ENCODE measurements at regions not wholly inside any gene's neighbourhood (a gene's known extent, or its start where the extent isn't known, plus 50 kb on each side); places are given as distances from the start of the nearest gene placed in this dataset.

- Histone ChIP-seq H3K9ac (ENCODE audit: low read length in 3 of 3) (no peak overlapping the region), H3K27ac (ENCODE audit: low read depth in 2 of 2, low read length in 2 of 2) (no peak overlapping the region)
- FAIRE-seq, result no peak
These were observed 125.3 kb upstream of the SPRED1 start for GRCh38 chr15:38127306-38127771.

GRCh38 chr15:38128341-38128781, 124.3 kb upstream of the SPRED1 start:
- DNase-seq (no peak), FAIRE-seq (peak; percentile 23)
- H3K9ac ChIP-seq (ENCODE audit: low read length in 3 of 3), result no peak overlapping the region

More at GRCh38 chr15:38127306-38127771, 125.3 kb upstream of the SPRED1 start:
- Histone ChIP-seq H3K4me3 (ENCODE audit: low read length in 3 of 3) (no peak overlapping the region), H3K9me3 (ENCODE audit: control insufficient read depth in 2 of 3, insufficient read depth in 1 of 3, low read length in 3 of 3) (no peaks in the 10 kb centered on the region), H3K27me3 (ENCODE audit: control insufficient read depth, insufficient read depth, low read length) (no peaks in the 10 kb centered on the region), H3K36me3 (ENCODE audit: control insufficient read depth in 2 of 3, insufficient read depth in 3 of 3, low read length in 3 of 3) (no peaks in the 10 kb centered on the region), H3K4me1 (ENCODE audit: control insufficient read depth in 2 of 3, insufficient read depth in 2 of 3, low read depth in 1 of 3, low read length in 3 of 3) (peaks cover 0 to 3% (median 0%) of the 10 kb centered on the region in 3 donors)
- intact Hi-C loops (cut with DNase I), result no loop called here
- no peak for TF ChIP-seq CTCF (IDR thresholded peaks at IDR 0.05; ENCODE audit: borderline replicate concordance, extremely low read depth, insufficient read depth)
- no peak for DNase-seq

GRCh38 chr15:38128921-38129320, 123.7 kb upstream of the SPRED1 start:
- peaks cover 0 to 3% (median 0%) of the 10 kb centered on the region in 3 donors for H3K4me1 ChIP-seq (ENCODE audit: control insufficient read depth in 2 of 3, insufficient read depth in 2 of 3, low read depth in 1 of 3, low read length in 3 of 3)
- intact Hi-C loops (cut with DNase I), result no loop called here
- H3K27ac ChIP-seq (ENCODE audit: low read depth in 2 of 2, low read length in 2 of 2), result no peak overlapping the region
- H3K27me3 ChIP-seq (ENCODE audit: control insufficient read depth, insufficient read depth, low read length), result no peaks in the 10 kb centered on the region
- H3K4me3 ChIP-seq (ENCODE audit: low read length in 3 of 3), result no peak overlapping the region
- FAIRE-seq, result no peak
- no peak for DNase-seq
- TF ChIP-seq CTCF (IDR thresholded peaks at IDR 0.05; ENCODE audit: borderline replicate concordance, extremely low read depth, insufficient read depth), result no peak
- H3K9me3 ChIP-seq (ENCODE audit: control insufficient read depth in 2 of 3, insufficient read depth in 1 of 3, low read length in 3 of 3), result no peaks in the 10 kb centered on the region
- no peaks in the 10 kb centered on the region for H3K36me3 ChIP-seq (ENCODE audit: control insufficient read depth in 2 of 3, insufficient read depth in 3 of 3, low read length in 3 of 3)
- no peak overlapping the region for H3K9ac ChIP-seq (ENCODE audit: low read length in 3 of 3)

More at GRCh38 chr15:38128341-38128781, 124.3 kb upstream of the SPRED1 start:
- H3K9me3 ChIP-seq (ENCODE audit: control insufficient read depth in 2 of 3, insufficient read depth in 1 of 3, low read length in 3 of 3), result no peaks in the 10 kb centered on the region
- H3K36me3 ChIP-seq (ENCODE audit: control insufficient read depth in 2 of 3, insufficient read depth in 3 of 3, low read length in 3 of 3), result no peaks in the 10 kb centered on the region
- H3K4me1 ChIP-seq (ENCODE audit: control insufficient read depth in 2 of 3, insufficient read depth in 2 of 3, low read depth in 1 of 3, low read length in 3 of 3), result peaks cover 0 to 3% (median 0%) of the 10 kb centered on the region in 3 donors
- intact Hi-C loops (cut with DNase I), result no loop called here
- H3K27ac ChIP-seq (ENCODE audit: low read depth in 2 of 2, low read length in 2 of 2), result no peak overlapping the region
- no peak for TF ChIP-seq CTCF (IDR thresholded peaks at IDR 0.05; ENCODE audit: borderline replicate concordance, extremely low read depth, insufficient read depth)
- no peak overlapping the region for H3K4me3 ChIP-seq (ENCODE audit: low read length in 3 of 3)
- H3K27me3 ChIP-seq (ENCODE audit: control insufficient read depth, insufficient read depth, low read length), result no peaks in the 10 kb centered on the region
